Central memory CD8-positive, alpha-beta T cell (primary cell): ENCODE measurements at regions not wholly inside any gene's neighbourhood (a gene's known extent, or its start where the extent isn't known, plus 50 kb on each side); places are given as distances from the start of the nearest gene placed in this dataset.

Experiments
- ATAC-seq: fragments of 150-1000 bp; cut with Tn5 transposase; replicated peaks from 2 replicates; pipeline ENCODE4 v1.10.0; 2022; ENCODE audit warnings: mild to moderate bottlenecking, moderate FRiP score, moderate number of reproducible peaks; ENCODE audit not compliant: poor library complexity, severe bottlenecking; ENCODE audit errors: extremely low read depth
- DNase-seq, 2 donors: peaks; one replicate each; pipeline ENCODE4 v3.0.0; 2021; ENCODE audit warnings: low spot score in 2 of 2
- H3K27ac Mint-ChIP-seq: one replicate; pipeline ENCODE4 v1.8.0; 2022; ENCODE audit warnings: low read depth, mild to moderate bottlenecking, moderate library complexity, mixed read lengths
- H3K27me3 Mint-ChIP-seq: one replicate; pipeline ENCODE4 v1.8.0; 2022; ENCODE audit warnings: mixed read lengths
- H3K36me3 Mint-ChIP-seq: one replicate; pipeline ENCODE4 v1.8.0; 2022; ENCODE audit warnings: mild to moderate bottlenecking, moderate library complexity, mixed read lengths; ENCODE audit not compliant: insufficient read depth
- H3K4me1 Mint-ChIP-seq: one replicate; pipeline ENCODE4 v1.8.0; 2022; ENCODE audit warnings: mixed read lengths
- H3K4me3 Mint-ChIP-seq: one replicate; pipeline ENCODE4 v1.8.0; 2022; ENCODE audit warnings: mild to moderate bottlenecking, moderate library complexity, mixed read lengths
- H3K9me3 Mint-ChIP-seq: one replicate; pipeline ENCODE4 v1.8.0; 2022; ENCODE audit warnings: mixed read lengths

- no peaks in the 10 kb centered on the region for H3K27me3 Mint-ChIP-seq
- H3K36me3 Mint-ChIP-seq = no peaks in the 10 kb centered on the region
- H3K27ac Mint-ChIP-seq = no peak overlapping the region
- no peaks in the 10 kb centered on the region for H3K9me3 Mint-ChIP-seq
- no peak overlapping the region for H3K4me3 Mint-ChIP-seq
- ATAC-seq (no peak), DNase-seq (no peak)
- H3K4me1 Mint-ChIP-seq = no peaks in the 10 kb centered on the region
Observed at GRCh38 chr20:40326784-40327183, 362.3 kb downstream of the MAFB start.

DNA sequence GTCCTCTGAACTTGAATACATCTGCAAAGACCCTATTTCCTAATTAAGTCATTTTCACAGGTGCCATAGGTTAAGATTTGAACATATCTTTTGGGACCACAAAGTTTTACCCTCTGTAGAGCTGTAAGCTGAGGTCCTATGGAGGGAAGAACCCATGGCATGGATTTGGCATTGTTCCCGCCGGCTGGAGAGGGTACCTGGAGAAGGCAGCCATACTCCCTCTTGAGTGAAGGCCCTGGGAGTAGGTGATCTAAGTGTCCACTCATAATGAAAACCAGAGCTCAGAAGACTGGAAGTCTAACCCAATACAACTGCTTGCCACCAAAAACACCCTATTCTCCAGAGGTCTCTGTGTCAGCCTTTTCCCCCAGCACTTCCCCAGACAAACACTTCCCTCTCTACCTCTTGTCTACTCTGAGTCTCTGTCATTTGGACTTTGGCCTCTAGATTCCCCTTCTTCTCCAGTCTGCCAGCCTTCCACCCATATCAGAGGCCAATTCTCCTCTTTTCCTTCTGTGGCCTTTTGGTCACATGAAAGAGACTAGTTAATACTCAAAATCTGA lies 363.9 kb downstream of the MAFB start:
- H3K36me3 Mint-ChIP-seq = no peaks in the 10 kb centered on the region
- no peak overlapping the region for H3K27ac Mint-ChIP-seq
- ATAC-seq = no peak
- no peaks in the 10 kb centered on the region for H3K9me3 Mint-ChIP-seq
- no peak overlapping the region for H3K4me3 Mint-ChIP-seq
- DNase-seq = no peak
- no peaks in the 10 kb centered on the region for H3K27me3 Mint-ChIP-seq
- no peaks in the 10 kb centered on the region for H3K4me1 Mint-ChIP-seq

DNA sequence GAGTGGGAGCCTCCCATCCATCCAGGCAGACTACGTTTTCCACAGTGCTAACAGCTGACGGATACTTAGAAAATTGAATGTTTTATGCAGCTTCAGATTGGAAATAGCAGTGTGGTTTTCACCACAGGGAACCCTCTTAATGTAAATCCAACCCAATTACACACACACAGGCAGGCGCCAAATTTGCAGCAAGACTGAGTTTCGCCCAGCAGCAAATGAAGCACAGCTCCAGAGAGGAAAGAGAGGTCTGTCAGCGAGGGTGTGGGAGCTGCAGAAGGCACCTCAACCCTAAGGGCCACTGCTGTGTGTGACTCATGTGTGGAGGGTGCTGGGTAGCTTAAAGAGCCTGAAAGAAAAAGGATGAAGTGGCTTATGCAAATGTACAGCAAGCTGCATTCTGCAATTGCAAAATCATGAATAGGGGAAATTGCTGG lies 365.7 kb downstream of the MAFB start:
- H3K36me3 Mint-ChIP-seq = no peaks in the 10 kb centered on the region
- no peaks in the 10 kb centered on the region for H3K27me3 Mint-ChIP-seq
- no peaks in the 10 kb centered on the region for H3K4me1 Mint-ChIP-seq
- H3K27ac Mint-ChIP-seq = no peak overlapping the region
- no peak overlapping the region for H3K4me3 Mint-ChIP-seq
- DNase-seq (no peak), ATAC-seq (no peak)
- no peaks in the 10 kb centered on the region for H3K9me3 Mint-ChIP-seq

DNA sequence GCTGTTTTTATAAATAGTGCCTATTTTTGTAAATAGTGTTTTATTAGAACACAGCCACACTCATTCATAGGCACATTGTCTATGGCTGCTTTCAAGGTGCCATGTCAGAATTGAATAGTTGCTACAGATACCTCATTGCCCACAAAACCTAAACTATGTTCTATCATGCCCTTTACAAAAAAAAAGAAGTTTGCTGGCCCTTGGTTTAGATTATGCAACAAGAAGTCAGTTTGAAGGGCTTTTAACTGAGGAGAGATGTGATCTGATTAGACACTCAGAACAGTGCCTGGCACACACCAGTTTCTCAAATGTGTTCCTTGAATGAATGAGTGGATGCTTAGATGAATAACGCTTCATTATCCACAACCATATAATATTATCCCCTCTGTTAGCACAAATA lies 366.1 kb downstream of the MAFB start:
- Mint-ChIP-seq H3K27ac (no peak overlapping the region), H3K36me3 (no peaks in the 10 kb centered on the region), H3K4me3 (no peak overlapping the region), H3K27me3 (no peaks in the 10 kb centered on the region), H3K4me1 (no peaks in the 10 kb centered on the region), H3K9me3 (no peaks in the 10 kb centered on the region)
- no peak for ATAC-seq
- no peak for DNase-seq

GRCh38 chr20:40320517-40321011 lies 368.5 kb downstream of the MAFB start:
- Mint-ChIP-seq H3K9me3 (no peaks in the 10 kb centered on the region), H3K27me3 (no peaks in the 10 kb centered on the region), H3K36me3 (no peaks in the 10 kb centered on the region), H3K4me1 (no peaks in the 10 kb centered on the region), H3K4me3 (no peak overlapping the region), H3K27ac (no peak overlapping the region)
- ATAC-seq = no peak
- DNase-seq = no peak

- Mint-ChIP-seq H3K4me1 (no peaks in the 10 kb centered on the region), H3K36me3 (no peaks in the 10 kb centered on the region), H3K27ac (no peak overlapping the region), H3K4me3 (no peak overlapping the region), H3K27me3 (no peaks in the 10 kb centered on the region), H3K9me3 (no peaks in the 10 kb centered on the region)
- ATAC-seq = no peak
- no peak for DNase-seq
Observed at GRCh38 chr20:40319741-40320516, 369.1 kb downstream of the MAFB start.

DNA sequence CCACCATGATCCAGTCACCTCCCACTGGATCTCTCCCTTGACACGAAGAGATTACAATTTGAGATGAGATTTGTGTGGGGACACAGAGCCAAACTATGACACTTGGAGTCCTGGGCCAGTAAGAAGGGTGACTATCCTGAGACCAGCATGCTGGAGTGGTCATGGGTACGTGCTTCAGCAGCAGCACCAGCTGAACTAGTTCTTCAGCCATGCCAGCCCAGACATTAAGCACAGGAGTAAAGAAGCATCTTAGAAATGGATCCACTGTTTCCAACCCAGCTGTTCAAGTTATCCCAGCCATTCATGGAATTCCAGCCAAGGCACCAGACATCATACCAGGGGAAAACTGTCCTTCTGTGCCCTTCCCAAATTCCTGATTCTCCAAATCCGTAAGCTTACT lies 370.0 kb downstream of the MAFB start:
- Mint-ChIP-seq H3K27me3 (no peaks in the 10 kb centered on the region), H3K36me3 (no peaks in the 10 kb centered on the region), H3K4me1 (no peaks in the 10 kb centered on the region), H3K4me3 (no peak overlapping the region), H3K9me3 (no peaks in the 10 kb centered on the region), H3K27ac (no peak overlapping the region)
- no peak for ATAC-seq
- no peak for DNase-seq

DNA sequence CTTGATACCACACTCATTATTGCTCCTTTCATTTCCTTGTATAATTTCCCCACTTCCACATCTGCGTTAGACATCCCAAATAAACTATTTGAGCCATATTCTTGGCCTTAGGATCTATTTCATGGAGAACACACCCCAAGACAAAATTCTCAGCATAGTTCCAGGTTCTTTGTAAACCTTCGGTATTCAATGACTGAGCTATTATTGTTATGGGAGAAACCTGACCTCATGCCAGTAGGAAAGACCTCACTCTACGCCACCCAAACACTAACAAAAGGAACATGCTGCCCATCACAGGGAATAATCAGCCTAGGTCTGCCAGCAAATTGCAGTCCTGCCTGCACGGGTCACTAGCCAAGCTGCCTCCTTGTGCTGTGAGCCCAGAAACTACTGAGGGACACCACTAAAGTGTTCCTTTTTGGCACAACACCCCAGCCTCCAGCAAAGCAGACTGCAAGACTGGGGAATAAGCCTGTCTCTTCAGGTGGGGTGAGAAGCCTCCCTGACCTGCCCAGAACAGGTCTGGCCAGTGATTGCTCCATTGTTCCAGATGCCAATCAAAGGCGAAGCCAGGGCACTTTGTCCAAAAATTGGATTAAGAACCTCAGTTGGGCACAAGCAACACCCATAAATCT lies 371.8 kb downstream of the MAFB start:
- Mint-ChIP-seq H3K4me3 (no peak overlapping the region), H3K36me3 (no peaks in the 10 kb centered on the region), H3K4me1 (no peaks in the 10 kb centered on the region), H3K27me3 (no peaks in the 10 kb centered on the region), H3K27ac (no peak overlapping the region), H3K9me3 (no peaks in the 10 kb centered on the region)
- DNase-seq = no peak
- no peak for ATAC-seq

- Mint-ChIP-seq H3K27ac (no peak overlapping the region), H3K4me3 (no peak overlapping the region), H3K27me3 (no peaks in the 10 kb centered on the region), H3K9me3 (no peaks in the 10 kb centered on the region), H3K4me1 (no peaks in the 10 kb centered on the region), H3K36me3 (peaks cover 2% of the 10 kb centered on the region)
- no peak for ATAC-seq
- DNase-seq = no peak
Observed at GRCh38 chr20:40314278-40314677, 374.8 kb downstream of the MAFB start.

- H3K4me3 Mint-ChIP-seq = no peak overlapping the region
- H3K27me3 Mint-ChIP-seq = no peaks in the 10 kb centered on the region
Observed at GRCh38 chr20:40313730-40314129, 375.3 kb downstream of the MAFB start.

GRCh38 chr20:40309731-40310130 lies 379.3 kb downstream of the MAFB start:
- H3K4me3 Mint-ChIP-seq = no peak overlapping the region
- no peak overlapping the region for H3K27ac Mint-ChIP-seq
- no peaks in the 10 kb centered on the region for H3K27me3 Mint-ChIP-seq
- ATAC-seq (no peak), DNase-seq (no peak)
- no peaks in the 10 kb centered on the region for H3K9me3 Mint-ChIP-seq
- no peaks in the 10 kb centered on the region for H3K4me1 Mint-ChIP-seq
- H3K36me3 Mint-ChIP-seq = peaks cover 2% of the 10 kb centered on the region

More at GRCh38 chr20:40313730-40314129, 375.3 kb downstream of the MAFB start:
- H3K27ac Mint-ChIP-seq = no peak overlapping the region
- no peaks in the 10 kb centered on the region for H3K9me3 Mint-ChIP-seq
- ATAC-seq (no peak), DNase-seq (no peak)
- H3K4me1 Mint-ChIP-seq = no peaks in the 10 kb centered on the region
- peaks cover 2% of the 10 kb centered on the region for H3K36me3 Mint-ChIP-seq

- no peak for ATAC-seq
- H3K4me1 Mint-ChIP-seq = no peaks in the 10 kb centered on the region
- H3K27me3 Mint-ChIP-seq = no peaks in the 10 kb centered on the region
- H3K4me3 Mint-ChIP-seq = no peak overlapping the region
- DNase-seq = no peak
- H3K36me3 Mint-ChIP-seq = peaks cover 2% of the 10 kb centered on the region
- no peak overlapping the region for H3K27ac Mint-ChIP-seq
- H3K9me3 Mint-ChIP-seq = no peaks in the 10 kb centered on the region
Observed at GRCh38 chr20:40307997-40308396, 381.0 kb downstream of the MAFB start.

GRCh38 chr20:40307268-40307667 lies 381.8 kb downstream of the MAFB start:
- no peaks in the 10 kb centered on the region for H3K9me3 Mint-ChIP-seq
- no peaks in the 10 kb centered on the region for H3K4me1 Mint-ChIP-seq
- H3K36me3 Mint-ChIP-seq = peaks cover 3% of the 10 kb centered on the region
- ATAC-seq = no peak
- H3K4me3 Mint-ChIP-seq = no peak overlapping the region
- H3K27me3 Mint-ChIP-seq = no peaks in the 10 kb centered on the region
- no peak overlapping the region for H3K27ac Mint-ChIP-seq
- DNase-seq = no peak
